GM21723 (cell line): ENCODE measurements at regions not wholly inside any gene's neighbourhood (a gene's known extent, or its start where the extent isn't known, plus 50 kb on each side); places are given as distances from the start of the nearest gene placed in this dataset.
"Not testable (repeated sequence)": the region's sequence is repeated elsewhere in the genome, so short reads cannot be mapped to it uniquely, and the experiment has no call there.

ENCODE experiments used
- ATAC-seq: cut with Tn5 transposase; IDR thresholded peaks from one replicate; pipeline ENCODE4 v1.9.1; 2021; ENCODE audit warnings: mild to moderate bottlenecking, moderate library complexity; ENCODE audit not compliant: unreplicated experiment

- ATAC-seq: no peak
Measured at GRCh38 chr1:242738702-242739645, 214.5 kb upstream of the PLD5 start.

GRCh38 chr1:242736611-242737010 lies 212.1 kb upstream of the PLD5 start:
- no peak for ATAC-seq

- ATAC-seq: no peak
Measured at GRCh38 chr1:242735323-242735722, 210.8 kb upstream of the PLD5 start.

- no peak for ATAC-seq
Measured at GRCh38 chr1:242731446-242731845, 206.9 kb upstream of the PLD5 start.

- ATAC-seq: no peak
Measured at GRCh38 chr1:242728696-242729095, 204.2 kb upstream of the PLD5 start.

- ATAC-seq: no peak
Measured at GRCh38 chr1:242723044-242723716, 198.7 kb upstream of the PLD5 start.

DNA sequence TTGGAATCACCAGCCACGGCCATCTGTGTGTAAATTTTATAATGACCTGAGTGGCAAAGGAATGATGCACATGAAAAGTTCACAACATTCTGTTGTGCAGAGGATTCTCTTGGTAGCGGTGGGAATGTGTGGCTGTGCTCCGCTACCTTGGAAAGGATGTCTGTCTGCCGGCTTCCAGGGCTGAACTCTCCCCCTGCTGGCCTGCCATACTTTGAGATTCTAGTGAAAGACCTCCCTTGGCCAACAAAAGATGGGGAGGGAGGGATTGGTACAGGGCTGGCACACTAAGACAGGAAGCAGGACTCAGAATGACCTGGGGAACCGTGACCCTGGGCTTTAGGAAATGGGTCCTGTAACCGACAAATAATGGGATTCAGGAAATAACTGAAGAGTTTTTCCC lies 194.5 kb upstream of the PLD5 start:
- no peak for ATAC-seq

DNA sequence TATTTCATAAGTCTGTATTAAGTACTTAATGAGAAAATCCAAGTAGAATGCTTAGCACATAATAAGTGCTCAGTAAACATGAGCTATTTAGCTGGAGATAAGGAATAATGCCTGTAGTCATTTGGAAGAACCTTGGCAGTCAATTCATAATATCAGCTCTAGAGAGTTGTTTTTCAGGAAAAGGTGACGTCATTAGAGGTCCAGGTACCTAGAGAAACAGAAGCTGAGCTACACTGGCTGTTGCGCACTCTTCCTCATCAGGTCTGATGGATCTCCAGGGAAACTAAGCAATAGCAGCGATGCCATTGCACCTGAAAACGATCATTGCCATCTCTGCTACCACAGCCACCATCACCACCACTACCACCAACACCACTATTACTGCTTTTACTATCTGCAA lies 187.8 kb upstream of the PLD5 start:
- no peak for ATAC-seq

GRCh38 chr1:242710847-242711246 lies 186.3 kb upstream of the PLD5 start:
- no peak for ATAC-seq

DNA sequence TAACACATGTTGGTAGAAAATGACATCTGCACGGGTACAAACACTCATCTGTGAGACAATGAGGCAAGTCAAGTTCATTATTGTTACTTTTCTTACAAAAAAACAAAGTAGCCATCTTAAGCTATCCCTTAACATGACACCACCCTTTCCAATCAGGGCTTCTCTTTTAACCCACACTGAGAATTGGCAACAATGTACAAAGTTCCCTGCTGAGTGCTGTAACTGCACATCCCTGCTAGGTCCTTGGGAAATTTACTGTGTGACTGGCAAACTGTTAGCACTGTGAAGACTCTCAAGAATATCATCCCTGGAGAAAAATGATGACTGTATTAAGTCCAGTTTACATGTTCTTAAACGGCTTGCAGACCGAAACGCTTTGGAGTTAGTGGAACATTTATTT lies 185.8 kb upstream of the PLD5 start:
- ATAC-seq: no peak

GRCh38 chr1:242703467-242703866 lies 179.0 kb upstream of the PLD5 start:
- ATAC-seq: no peak

GRCh38 chr1:242692988-242693387 lies 168.5 kb upstream of the PLD5 start:
- ATAC-seq: no peak

GRCh38 chr1:242691610-242691945 lies 167.1 kb upstream of the PLD5 start:
- no peak for ATAC-seq

DNA sequence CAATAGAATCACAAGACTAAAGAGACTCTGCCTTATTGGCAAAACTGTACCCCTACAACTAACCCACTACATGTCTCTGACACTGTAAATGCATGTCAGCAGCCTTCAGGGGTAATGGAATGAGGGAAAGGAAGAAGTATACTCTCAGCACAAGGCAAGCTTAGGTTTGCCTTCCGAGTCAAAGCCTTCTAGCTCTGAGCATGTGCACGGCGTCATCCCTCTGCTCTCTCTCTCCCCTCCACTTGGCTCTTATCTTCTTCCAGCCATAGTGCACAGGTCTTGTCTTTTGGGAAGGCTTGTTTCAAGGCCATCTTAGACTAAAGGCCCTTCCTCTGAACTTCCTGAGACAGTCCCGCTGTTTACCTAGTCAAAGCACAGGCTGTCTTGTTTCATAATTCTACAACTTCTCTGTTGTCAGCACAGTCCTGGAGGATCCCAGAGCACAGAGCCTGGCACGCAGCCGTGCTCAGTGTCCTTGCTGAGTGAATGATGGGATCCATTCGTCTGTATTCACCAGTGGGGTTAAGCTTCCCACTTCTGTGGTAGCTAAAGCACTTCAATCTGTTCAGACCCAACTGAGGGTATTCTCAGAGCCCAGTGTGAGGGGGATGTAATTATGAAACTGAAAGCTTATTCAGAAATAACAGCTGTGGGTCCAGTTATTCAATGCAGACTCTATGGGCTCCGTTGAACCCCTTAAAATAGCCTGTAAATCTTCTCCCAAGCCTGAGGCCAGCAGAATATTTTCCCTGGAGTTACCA lies 166.5 kb upstream of the PLD5 start:
- ATAC-seq: no peak

DNA sequence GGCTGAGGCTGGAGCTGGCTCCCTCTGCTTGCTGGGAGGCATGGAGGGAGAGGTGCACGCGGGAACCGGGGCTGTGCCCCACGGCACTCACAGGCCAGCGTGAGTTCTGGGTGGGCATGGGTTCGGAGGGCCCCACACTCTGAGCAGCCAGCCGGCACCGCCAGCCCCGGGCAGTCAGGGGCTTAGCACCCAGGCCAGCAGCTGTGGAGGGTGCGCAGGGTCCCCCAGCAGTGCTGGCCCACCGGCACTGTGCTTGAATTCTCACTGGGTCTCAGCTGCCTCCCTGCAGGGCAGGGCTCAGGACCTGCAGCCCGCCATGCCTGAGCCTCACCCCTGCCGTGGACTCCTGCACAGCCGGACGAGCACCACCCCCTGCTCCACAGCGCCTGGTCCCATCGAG lies 164.9 kb upstream of the PLD5 start:
- ATAC-seq: no peak

DNA sequence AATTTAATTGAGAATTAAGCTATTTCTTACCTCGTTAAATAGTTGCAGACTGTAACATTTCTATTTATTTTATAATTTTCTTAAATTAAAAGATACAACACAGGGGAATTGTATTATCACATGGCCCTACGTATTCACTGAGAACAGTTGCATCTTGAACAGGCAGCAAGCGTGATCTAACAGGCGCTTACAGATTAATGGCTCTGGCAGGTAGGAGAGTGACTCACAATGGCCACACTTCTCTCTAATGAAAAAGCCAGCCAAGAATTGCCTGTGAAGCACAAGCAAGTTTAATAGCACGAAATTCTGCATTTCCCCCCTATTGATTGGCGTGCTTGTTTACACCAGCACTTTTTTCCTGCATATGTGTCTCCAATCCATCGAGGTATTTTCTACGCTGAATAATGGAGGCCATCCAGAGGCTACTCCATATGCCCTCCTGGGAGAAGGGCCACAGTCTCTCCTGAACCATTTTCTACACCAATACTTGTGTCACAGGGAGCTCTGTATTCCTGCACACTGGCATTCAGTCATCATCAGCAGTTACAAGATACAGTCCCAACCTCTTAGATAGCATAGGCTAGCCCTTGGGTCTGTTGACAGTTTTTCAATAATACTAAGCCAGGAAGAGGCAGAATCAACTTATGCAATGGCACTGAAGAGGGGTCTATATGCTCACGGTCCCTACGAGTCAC lies 150.6 kb upstream of the PLD5 start:
- ATAC-seq: no peak

DNA sequence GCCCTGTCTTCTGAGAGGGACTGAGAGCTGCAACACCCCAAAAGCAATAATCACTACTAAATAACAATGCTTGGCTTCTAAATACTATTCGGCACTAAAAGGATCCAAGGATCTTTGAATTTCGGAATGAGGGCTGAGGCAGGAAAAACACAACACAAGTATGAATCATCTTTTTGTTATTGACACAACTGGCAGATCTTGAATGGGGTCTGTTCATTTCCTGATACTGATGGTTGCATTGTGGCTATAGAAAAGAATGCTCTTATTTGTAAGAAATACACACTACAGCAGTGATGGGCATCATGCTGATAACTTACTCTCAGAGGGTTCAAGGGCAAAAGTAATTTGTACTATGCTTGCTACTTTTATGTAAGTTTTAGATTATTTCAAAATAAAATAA lies 149.2 kb upstream of the PLD5 start:
- no peak for ATAC-seq

DNA sequence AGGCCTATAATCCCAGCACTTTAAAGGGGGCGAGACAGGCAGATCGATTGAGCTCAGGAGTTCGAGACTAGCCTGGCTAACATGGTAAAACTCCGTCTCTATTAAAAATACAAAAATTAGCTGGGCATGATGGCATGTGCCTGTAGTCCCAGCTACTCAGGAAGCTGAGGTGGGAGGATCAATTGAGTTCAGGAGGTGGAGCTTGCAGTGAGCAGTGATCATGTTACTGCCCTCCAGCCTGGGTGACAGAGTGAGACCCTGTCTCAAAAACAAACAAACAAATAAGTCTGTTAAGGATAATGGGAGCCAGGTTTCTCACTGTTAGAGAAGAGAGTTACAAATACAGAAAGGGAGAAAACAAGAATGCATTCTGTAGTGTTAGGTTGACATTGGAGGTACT lies 148.7 kb upstream of the PLD5 start:
- not testable (repeated sequence) for ATAC-seq

GRCh38 chr1:242670019-242670418 lies 145.5 kb upstream of the PLD5 start:
- ATAC-seq: no peak

- ATAC-seq: no peak
Measured at GRCh38 chr1:242662886-242663285, 138.4 kb upstream of the PLD5 start.

GRCh38 chr1:242653772-242654171 lies 129.3 kb upstream of the PLD5 start:
- ATAC-seq: not testable (repeated sequence)
